Calu3 (cell line): ENCODE measurements at regions not wholly inside any gene's neighbourhood (a gene's known extent, or its start where the extent isn't known, plus 50 kb on each side); places are given as distances from the start of the nearest gene placed in this dataset.

Experiments
- BruUV-seq: library from RNA; stranded (reverse); fragments of 400-500 nt; replicated peaks from 2 replicates; lab custom pipeline; 2021; lab: Mats Ljungman, UMichigan
- CTCF ChIA-PET: fragments of 300-600 bp; sonication (Branson Sonifier 250); formaldehyde crosslinking; loops from one replicate; lab custom pipeline; 2022; ENCODE audit warnings: antibody characterized with exemption; lab: Charles Lee
- DNase-seq: peaks from one replicate; pipeline ENCODE4 v3.0.0; 2022
- H3K27ac Mint-ChIP-seq: one replicate; pipeline ENCODE4 v1.8.0; 2022; ENCODE audit warnings: mixed read lengths; ENCODE audit not compliant: unreplicated experiment
- H3K27me3 Mint-ChIP-seq: one replicate; pipeline ENCODE4 v1.8.0; 2022; ENCODE audit warnings: mixed read lengths; ENCODE audit not compliant: unreplicated experiment
- H3K36me3 Mint-ChIP-seq: one replicate; pipeline ENCODE4 v1.8.0; 2022; ENCODE audit warnings: mild to moderate bottlenecking, moderate library complexity, mixed read lengths; ENCODE audit not compliant: insufficient read depth, unreplicated experiment
- H3K4me1 Mint-ChIP-seq: one replicate; pipeline ENCODE4 v1.8.0; 2022; ENCODE audit warnings: mild to moderate bottlenecking, low read depth, mixed read lengths; ENCODE audit not compliant: unreplicated experiment
- H3K4me3 Mint-ChIP-seq: one replicate; pipeline ENCODE4 v1.8.0; 2022; ENCODE audit warnings: mild to moderate bottlenecking, low read depth, moderate library complexity, mixed read lengths; ENCODE audit not compliant: unreplicated experiment
- H3K9me3 Mint-ChIP-seq: one replicate; pipeline ENCODE4 v1.8.0; 2022; ENCODE audit warnings: low read depth, mixed read lengths; ENCODE audit not compliant: unreplicated experiment
- intact Hi-C: fragments of 100-400 bp; cut with micrococcal nuclease; formaldehyde crosslinking; loops from one replicate; pipeline ENCODE4 v1.10.0; 2022; ENCODE audit not compliant: unreplicated experiment
- TF ChIP-seq, protein P1 (sequence below): fragments of 200-600 bp; IDR thresholded peaks from one replicate; pipeline ENCODE4 v1.8.0; 2022; ENCODE audit warnings: antibody characterized with exemption; ENCODE audit not compliant: unreplicated experiment

DNA sequence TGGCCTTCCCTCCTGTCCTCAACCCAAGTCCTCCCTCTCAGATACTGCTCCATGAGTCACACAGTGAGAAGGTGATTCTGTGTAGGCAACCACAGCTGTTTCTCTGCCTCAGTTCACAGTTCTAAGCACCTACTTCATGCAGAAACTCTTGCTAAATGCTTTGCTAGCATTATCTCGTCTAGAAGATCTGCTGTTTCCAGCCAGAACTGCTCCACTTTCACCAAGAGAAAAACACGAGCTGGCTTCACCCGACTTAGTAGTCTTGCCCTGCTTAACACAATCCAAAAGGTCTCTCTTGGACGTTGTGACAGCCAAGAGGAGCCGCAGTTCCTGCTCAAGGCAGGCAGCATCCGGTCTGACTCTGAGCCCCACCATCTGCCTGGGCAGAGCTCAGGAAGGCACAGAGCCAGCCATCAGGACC, 272.1 kb downstream of the UACA start:
- intact Hi-C loops, result loop anchor here (5.0 kb wide), 1 partner anchor 91 kb away; no protein-coding TSS in a partner anchor
- Mint-ChIP-seq H3K36me3 (peaks cover 41% of the 10 kb centered on the region), H3K27me3 (no peaks in the 10 kb centered on the region), H3K4me3 (no peak overlapping the region), H3K9me3 (no peaks in the 10 kb centered on the region), H3K27ac (no peak overlapping the region), H3K4me1 (peaks cover 76% of the 10 kb centered on the region)
- BruUV-seq, result no TSS peak
- TF ChIP-seq, protein P1, sequence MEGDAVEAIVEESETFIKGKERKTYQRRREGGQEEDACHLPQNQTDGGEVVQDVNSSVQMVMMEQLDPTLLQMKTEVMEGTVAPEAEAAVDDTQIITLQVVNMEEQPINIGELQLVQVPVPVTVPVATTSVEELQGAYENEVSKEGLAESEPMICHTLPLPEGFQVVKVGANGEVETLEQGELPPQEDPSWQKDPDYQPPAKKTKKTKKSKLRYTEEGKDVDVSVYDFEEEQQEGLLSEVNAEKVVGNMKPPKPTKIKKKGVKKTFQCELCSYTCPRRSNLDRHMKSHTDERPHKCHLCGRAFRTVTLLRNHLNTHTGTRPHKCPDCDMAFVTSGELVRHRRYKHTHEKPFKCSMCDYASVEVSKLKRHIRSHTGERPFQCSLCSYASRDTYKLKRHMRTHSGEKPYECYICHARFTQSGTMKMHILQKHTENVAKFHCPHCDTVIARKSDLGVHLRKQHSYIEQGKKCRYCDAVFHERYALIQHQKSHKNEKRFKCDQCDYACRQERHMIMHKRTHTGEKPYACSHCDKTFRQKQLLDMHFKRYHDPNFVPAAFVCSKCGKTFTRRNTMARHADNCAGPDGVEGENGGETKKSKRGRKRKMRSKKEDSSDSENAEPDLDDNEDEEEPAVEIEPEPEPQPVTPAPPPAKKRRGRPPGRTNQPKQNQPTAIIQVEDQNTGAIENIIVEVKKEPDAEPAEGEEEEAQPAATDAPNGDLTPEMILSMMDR, result no peak
- CTCF ChIA-PET, result interaction anchor here (0.6 to 2.6 kb wide), 2 partner anchors 14 to 17 kb away, joined by 4 to 16 read pairs; no protein-coding TSS in a partner anchor
- DNase-seq, result no peak

DNA sequence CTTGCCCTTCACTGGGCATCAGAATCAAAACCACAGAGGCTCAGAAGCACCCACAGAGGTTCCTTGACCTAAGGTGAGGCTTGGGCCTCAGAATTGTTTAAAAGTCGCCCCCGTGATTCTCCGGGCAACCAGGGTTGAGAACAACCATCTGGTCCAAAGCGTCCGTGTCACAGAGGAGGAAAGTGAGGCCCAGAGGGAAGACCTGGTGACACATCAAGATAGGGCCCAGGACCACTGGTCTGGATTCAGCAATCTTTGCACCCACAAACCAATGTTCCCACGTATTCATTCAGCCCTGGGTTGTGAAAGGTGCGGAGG, 272.6 kb downstream of the UACA start:
- CTCF ChIA-PET, result interaction anchor here (2.6 kb wide), 1 partner anchor 14 kb away, joined by 16 read pairs; no protein-coding TSS in a partner anchor
- Mint-ChIP-seq H3K4me3 (no peak overlapping the region), H3K36me3 (peaks cover 41% of the 10 kb centered on the region), H3K27me3 (no peaks in the 10 kb centered on the region), H3K4me1 (peaks cover 71% of the 10 kb centered on the region), H3K27ac (no peak overlapping the region), H3K9me3 (no peaks in the 10 kb centered on the region)
- intact Hi-C loops, result loop anchor here (5.0 kb wide), 1 partner anchor 92 kb away; no protein-coding TSS in a partner anchor
- DNase-seq, result no peak
- TF ChIP-seq, protein P1, result no peak
- BruUV-seq, result no TSS peak

DNA sequence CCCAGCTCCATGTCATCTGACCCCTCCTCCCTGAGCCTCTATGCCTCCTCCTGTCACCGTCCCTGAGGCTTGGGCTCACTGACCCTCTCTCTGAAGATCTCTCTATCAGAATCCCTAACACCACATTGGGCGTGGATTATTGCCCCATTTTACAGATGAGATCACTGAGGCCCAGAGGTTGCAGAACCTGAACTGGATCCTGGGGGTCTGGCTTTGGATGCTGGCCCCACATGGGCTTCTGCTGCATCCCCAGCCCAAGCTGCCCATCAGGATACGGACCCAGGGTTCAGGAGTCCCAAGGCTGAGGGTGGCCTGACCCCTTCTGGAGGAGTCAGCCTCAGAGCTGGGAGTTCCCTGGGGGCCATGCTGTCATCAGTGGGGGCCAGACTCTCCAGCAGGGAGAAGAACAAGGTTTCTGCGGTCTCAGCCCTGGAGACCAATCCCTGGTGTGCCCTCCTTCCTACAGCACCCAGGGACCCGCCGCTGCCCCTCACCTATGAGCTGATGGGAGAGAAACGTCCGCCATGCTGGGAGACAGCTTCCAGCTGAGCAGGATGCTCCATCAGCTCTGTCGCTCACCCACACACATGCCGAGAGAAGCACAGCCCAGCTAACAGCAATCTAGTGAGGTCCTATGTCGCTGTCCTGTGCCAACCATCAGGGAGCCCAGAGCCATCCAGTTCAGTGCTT, 273.1 kb downstream of the UACA start:
- H3K27ac Mint-ChIP-seq, result no peak overlapping the region
- CTCF ChIA-PET, result no interaction called here
- BruUV-seq, result no TSS peak
- H3K36me3 Mint-ChIP-seq, result peaks cover 41% of the 10 kb centered on the region
- DNase-seq, result no peak
- intact Hi-C loops, result loop anchor here (5.0 kb wide), 1 partner anchor 92 kb away; no protein-coding TSS in a partner anchor
- H3K4me1 Mint-ChIP-seq, result peaks cover 66% of the 10 kb centered on the region
- H3K9me3 Mint-ChIP-seq, result no peaks in the 10 kb centered on the region
- H3K27me3 Mint-ChIP-seq, result no peaks in the 10 kb centered on the region
- no peak overlapping the region for H3K4me3 Mint-ChIP-seq
- TF ChIP-seq, protein P1, result no peak

- intact Hi-C loops, result loop anchor here (1.0 to 10.0 kb wide), 4 partner anchors 56 to 1012 kb away; partner anchors contain the start of gene TLE3
- no peak for DNase-seq
- TF ChIP-seq, protein P1, result no peak
- H3K27me3 Mint-ChIP-seq, result no peaks in the 10 kb centered on the region
- H3K4me3 Mint-ChIP-seq, result no peak overlapping the region
- CTCF ChIA-PET, result interaction anchor here (0.7 to 2.7 kb wide), 4 partner anchors 14 to 90 kb away, joined by 3 to 10 read pairs (median 4); no protein-coding TSS in a partner anchor
- BruUV-seq, result no TSS peak
- H3K9me3 Mint-ChIP-seq, result no peaks in the 10 kb centered on the region
- peaks cover 55% of the 10 kb centered on the region for H3K4me1 Mint-ChIP-seq
- H3K27ac Mint-ChIP-seq, result no peak overlapping the region
- peaks cover 30% of the 10 kb centered on the region for H3K36me3 Mint-ChIP-seq
Observed at GRCh38 chr15:70488941-70489848, 274.2 kb downstream of the UACA start.
